ENCODE measurements at regions not wholly inside any gene's neighbourhood (a gene's known extent, or its start where the extent isn't known, plus 50 kb on each side); places are given as distances from the start of the nearest gene placed in this dataset.
"Not testable (repeated sequence)": the region's sequence is repeated elsewhere in the genome, so short reads cannot be mapped to it uniquely, and the experiment has no call there.

- Mint-ChIP-seq H3K36me3 (ENCODE audit: insufficient read depth) (no peaks in the 10 kb centered on the region), H3K4me1 (ENCODE audit: low read depth) (no peaks in the 10 kb centered on the region), H3K9me3 (ENCODE audit: low read depth) (peaks cover 5% of the 10 kb centered on the region), H3K4me3 (ENCODE audit: low read depth) (no peak overlapping the region), H3K27ac (no peak overlapping the region), H3K27me3 (no peaks in the 10 kb centered on the region)
- DNase-seq (ENCODE audit: low spot score, unreplicated experiment) = no peak
- TF ChIP-seq CTCF (IDR thresholded peaks at IDR 0.05; ENCODE audit: unreplicated experiment) = no peak
These were observed 841.1 kb downstream of the TMTC2 start for GRCh38 chr12:83527810-83528209.

DNA sequence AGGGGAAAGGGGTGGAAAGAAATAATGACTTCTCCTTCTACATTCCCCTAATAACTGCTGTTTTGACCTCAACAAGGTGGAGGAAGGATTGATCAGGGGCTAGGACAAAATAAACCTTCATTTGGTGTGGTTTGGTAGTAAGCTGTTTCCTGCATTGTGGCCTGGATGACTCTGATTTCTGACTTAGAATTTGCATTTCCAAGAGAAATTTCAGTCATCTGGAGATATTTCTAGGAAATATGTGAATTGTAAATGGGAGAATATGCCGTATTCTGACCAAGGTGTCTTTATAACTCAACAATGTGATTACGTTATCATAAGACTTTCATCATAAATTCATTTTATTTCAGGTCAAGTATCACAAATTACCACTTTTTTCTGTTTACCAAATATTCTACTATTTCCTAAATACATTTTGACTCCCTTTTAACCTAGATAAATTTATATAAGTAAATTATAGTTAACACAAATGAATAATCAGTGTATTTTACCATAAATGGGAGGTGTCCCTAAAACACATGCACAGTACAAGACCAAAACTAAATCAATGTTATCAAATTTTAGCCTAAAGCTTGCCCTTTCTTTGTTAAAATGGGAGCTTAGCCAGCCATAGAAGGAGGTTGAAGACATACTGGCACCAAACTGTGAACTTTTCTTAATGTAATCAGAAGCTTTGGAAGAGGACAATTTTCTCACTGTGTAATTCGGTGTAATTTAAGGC lies 828.8 kb downstream of the TMTC2 start:
- Mint-ChIP-seq H3K27me3 (no peaks in the 10 kb centered on the region), H3K4me3 (ENCODE audit: low read depth) (no peak overlapping the region), H3K27ac (no peak overlapping the region), H3K36me3 (ENCODE audit: insufficient read depth) (no peaks in the 10 kb centered on the region), H3K9me3 (ENCODE audit: low read depth) (no peaks in the 10 kb centered on the region), H3K4me1 (ENCODE audit: low read depth) (no peaks in the 10 kb centered on the region)
- no peak for TF ChIP-seq CTCF (IDR thresholded peaks at IDR 0.05; ENCODE audit: unreplicated experiment)
- no peak for DNase-seq (ENCODE audit: low spot score, unreplicated experiment)

- Mint-ChIP-seq H3K4me1 (ENCODE audit: low read depth) (no peaks in the 10 kb centered on the region), H3K4me3 (ENCODE audit: low read depth) (no peak overlapping the region), H3K36me3 (ENCODE audit: insufficient read depth) (no peaks in the 10 kb centered on the region), H3K9me3 (ENCODE audit: low read depth) (no peaks in the 10 kb centered on the region), H3K27me3 (no peaks in the 10 kb centered on the region), H3K27ac (no peak overlapping the region)
- no peak for DNase-seq (ENCODE audit: low spot score, unreplicated experiment)
- TF ChIP-seq CTCF (IDR thresholded peaks at IDR 0.05; ENCODE audit: unreplicated experiment) = no peak
These were observed 827.7 kb downstream of the TMTC2 start for GRCh38 chr12:83514372-83514771.

DNA sequence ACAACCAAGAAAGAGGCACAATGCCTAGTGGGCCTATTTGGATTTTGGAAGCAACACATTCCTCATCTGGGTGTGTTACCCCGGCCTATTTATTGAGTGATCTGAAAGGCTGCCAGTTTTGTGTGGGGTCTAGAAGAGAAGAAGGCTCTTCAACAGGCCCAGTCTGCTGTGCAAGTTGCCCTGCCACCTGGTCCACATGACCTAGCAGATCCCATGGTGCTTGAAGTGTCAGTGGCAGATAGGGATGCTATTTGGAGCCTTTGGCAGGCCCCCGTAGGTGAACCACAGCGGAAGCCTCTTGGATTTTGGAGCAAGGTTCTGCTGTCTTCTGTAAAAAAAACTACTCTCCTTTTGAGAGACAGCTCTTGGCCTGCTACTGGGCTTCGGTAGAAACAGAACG lies 820.1 kb downstream of the TMTC2 start:
- H3K4me1 Mint-ChIP-seq (ENCODE audit: low read depth) = no peaks in the 10 kb centered on the region
- H3K9me3 Mint-ChIP-seq (ENCODE audit: low read depth) = no peaks in the 10 kb centered on the region
- no peaks in the 10 kb centered on the region for H3K27me3 Mint-ChIP-seq
- TF ChIP-seq CTCF (IDR thresholded peaks at IDR 0.05; ENCODE audit: unreplicated experiment) = no peak
- no peak overlapping the region for H3K4me3 Mint-ChIP-seq (ENCODE audit: low read depth)
- no peak overlapping the region for H3K27ac Mint-ChIP-seq
- H3K36me3 Mint-ChIP-seq (ENCODE audit: insufficient read depth) = no peaks in the 10 kb centered on the region
- no peak for DNase-seq (ENCODE audit: low spot score, unreplicated experiment)

DNA sequence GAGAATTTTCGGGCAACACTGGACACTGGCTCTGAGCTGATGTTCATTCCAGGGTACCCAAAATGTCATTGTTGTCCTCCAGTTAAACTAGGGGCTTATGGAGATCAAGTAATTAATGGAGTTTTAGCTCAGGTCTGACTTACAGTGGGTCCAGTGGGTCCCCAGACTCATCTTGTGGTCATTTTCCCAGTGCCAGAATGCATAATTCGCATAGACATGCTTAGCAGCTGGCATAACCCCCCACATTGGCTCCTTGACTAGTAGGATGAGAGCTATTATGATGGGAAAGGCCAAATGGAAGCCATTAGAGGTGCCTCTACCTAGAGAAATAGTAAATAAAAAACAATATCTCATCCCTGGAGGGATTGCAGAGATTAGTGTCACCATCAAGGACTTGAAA lies 818.9 kb downstream of the TMTC2 start:
- DNase-seq (ENCODE audit: low spot score, unreplicated experiment) = no peak
- Mint-ChIP-seq H3K9me3 (ENCODE audit: low read depth) (peaks cover 8% of the 10 kb centered on the region), H3K4me1 (ENCODE audit: low read depth) (no peaks in the 10 kb centered on the region), H3K36me3 (ENCODE audit: insufficient read depth) (no peaks in the 10 kb centered on the region), H3K27me3 (no peaks in the 10 kb centered on the region), H3K27ac (no peak overlapping the region), H3K4me3 (ENCODE audit: low read depth) (no peak overlapping the region)
- no peak for TF ChIP-seq CTCF (IDR thresholded peaks at IDR 0.05; ENCODE audit: unreplicated experiment)

GRCh38 chr12:83499894-83500293 lies 813.2 kb downstream of the TMTC2 start:
- H3K4me3 Mint-ChIP-seq (ENCODE audit: low read depth); H3K4me1 Mint-ChIP-seq (ENCODE audit: low read depth); H3K27me3 Mint-ChIP-seq; H3K36me3 Mint-ChIP-seq (ENCODE audit: insufficient read depth); DNase-seq (ENCODE audit: low spot score, unreplicated experiment); H3K27ac Mint-ChIP-seq: not testable (repeated sequence)
- H3K9me3 Mint-ChIP-seq (ENCODE audit: low read depth) = peaks cover 14% of the 10 kb centered on the region

Measured in progenitor cell of endocrine pancreas (in vitro differentiated cells).